Astrocyte (in vitro differentiated cells and primary cell): ENCODE measurements at regions not wholly inside any gene's neighbourhood (a gene's known extent, or its start where the extent isn't known, plus 50 kb on each side); places are given as distances from the start of the nearest gene placed in this dataset.

Source experiments
- DNase-seq: peaks from one replicate; pipeline ENCODE4 v3.0.0-alpha.2; 2010; ENCODE audit warnings: low read depth
- FAIRE-seq: peaks from 2 replicates; lab custom pipeline; 2011; peaks lifted over from hg19 to GRCh38; lab: Jason Lieb, UNC
- H2AFZ ChIP-seq: 2 replicates; pipeline ENCODE4 v1.6.0; 2012; ENCODE audit warnings: low read depth, low read length, inconsistent platforms
- H3K27ac ChIP-seq: 2 replicates; pipeline ENCODE4 v1.5.1; 2011; ENCODE audit warnings: low read depth, low read length, inconsistent platforms
- H3K27me3 ChIP-seq: 2 replicates; pipeline ENCODE4 v1.6.0; 2011; ENCODE audit warnings: low read length, inconsistent platforms; ENCODE audit not compliant: insufficient read depth
- H3K36me3 ChIP-seq: 2 replicates; pipeline ENCODE4 v1.5.1; 2011; ENCODE audit warnings: low read length, inconsistent platforms; ENCODE audit not compliant: insufficient read depth
- H3K4me1 ChIP-seq: 2 replicates; pipeline ENCODE4 v1.5.1; 2011; ENCODE audit warnings: low read length, inconsistent platforms; ENCODE audit not compliant: insufficient read depth
- H3K4me2 ChIP-seq: 2 replicates; pipeline ENCODE4 v1.6.0; 2012; ENCODE audit warnings: low read length, inconsistent platforms
- H3K4me3 ChIP-seq: 2 replicates; pipeline ENCODE4 v1.5.1; 2011; ENCODE audit warnings: low read depth, mild to moderate bottlenecking, low read length, inconsistent platforms; ENCODE audit not compliant: insufficient read depth
- H3K79me2 ChIP-seq: 2 replicates; pipeline ENCODE4 v1.6.0; 2012; ENCODE audit warnings: mild to moderate bottlenecking, low read length, inconsistent platforms; ENCODE audit not compliant: insufficient read depth
- H3K9ac ChIP-seq: 2 replicates; pipeline ENCODE4 v1.6.0; 2012; ENCODE audit warnings: mild to moderate bottlenecking, low read length, inconsistent platforms
- H3K9me3 ChIP-seq: 2 replicates; pipeline ENCODE4 v1.5.1; 2012; ENCODE audit warnings: low read depth, mild to moderate bottlenecking, low read length, inconsistent platforms; ENCODE audit not compliant: insufficient read depth
- H4K20me1 ChIP-seq: 2 replicates; pipeline ENCODE4 v1.6.0; 2012; ENCODE audit warnings: low read length, inconsistent platforms; ENCODE audit not compliant: insufficient read depth
- H3K27ac Mint-ChIP-seq: one replicate; pipeline ENCODE4 v1.8.0; 2021; ENCODE audit warnings: mild to moderate bottlenecking, mixed read lengths; ENCODE audit not compliant: unreplicated experiment
- H3K27me3 Mint-ChIP-seq: one replicate; pipeline ENCODE4 v1.8.0; 2021; ENCODE audit warnings: low read depth, mixed read lengths; ENCODE audit not compliant: unreplicated experiment
- H3K36me3 Mint-ChIP-seq: one replicate; pipeline ENCODE4 v1.8.0; 2021; ENCODE audit warnings: low read depth, mixed read lengths; ENCODE audit not compliant: unreplicated experiment
- H3K4me1 Mint-ChIP-seq: one replicate; pipeline ENCODE4 v1.8.0; 2021; ENCODE audit warnings: low read depth, mixed read lengths; ENCODE audit not compliant: unreplicated experiment
- H3K4me3 Mint-ChIP-seq: one replicate; pipeline ENCODE4 v1.8.0; 2021; ENCODE audit warnings: mild to moderate bottlenecking, moderate library complexity, mixed read lengths; ENCODE audit not compliant: unreplicated experiment
- H3K9me3 Mint-ChIP-seq: one replicate; pipeline ENCODE4 v1.8.0; 2021; ENCODE audit warnings: mild to moderate bottlenecking, mixed read lengths; ENCODE audit not compliant: unreplicated experiment
- EZH2 ChIP-seq: IDR thresholded peaks from 2 replicates; pipeline ENCODE4 v1.6.1; 2012; ENCODE audit warnings: mild to moderate bottlenecking, low read length, inconsistent platforms; ENCODE audit not compliant: insufficient read depth
- TF ChIP-seq, protein P1 (sequence below): IDR thresholded peaks from 2 replicates; pipeline ENCODE4 v1.5.1; 2011; ENCODE audit warnings: low read depth, mild to moderate bottlenecking, inconsistent platforms, low read length, moderate library complexity; ENCODE audit not compliant: insufficient read depth

GRCh38 chr4:154984616-154985015, 203.5 kb downstream of the RBM46 start:
- Histone ChIP-seq H3K79me2 (no peaks in the 10 kb centered on the region), H2AFZ (no peak overlapping the region), H4K20me1 (no peaks in the 10 kb centered on the region), H3K27ac (no peak overlapping the region), H3K9me3 (no peaks in the 10 kb centered on the region), H3K36me3 (no peaks in the 10 kb centered on the region), H3K4me1 (no peaks in the 10 kb centered on the region), H3K27me3 (no peaks in the 10 kb centered on the region), H3K4me3 (no peak overlapping the region), H3K9ac (no peak overlapping the region), H3K4me2 (no peak overlapping the region)
- Mint-ChIP-seq H3K27ac (no peak overlapping the region), H3K9me3 (no peaks in the 10 kb centered on the region), H3K4me3 (no peak overlapping the region), H3K27me3 (no peaks in the 10 kb centered on the region), H3K4me1 (no peaks in the 10 kb centered on the region), H3K36me3 (no peaks in the 10 kb centered on the region)
- TF ChIP-seq, protein P1, sequence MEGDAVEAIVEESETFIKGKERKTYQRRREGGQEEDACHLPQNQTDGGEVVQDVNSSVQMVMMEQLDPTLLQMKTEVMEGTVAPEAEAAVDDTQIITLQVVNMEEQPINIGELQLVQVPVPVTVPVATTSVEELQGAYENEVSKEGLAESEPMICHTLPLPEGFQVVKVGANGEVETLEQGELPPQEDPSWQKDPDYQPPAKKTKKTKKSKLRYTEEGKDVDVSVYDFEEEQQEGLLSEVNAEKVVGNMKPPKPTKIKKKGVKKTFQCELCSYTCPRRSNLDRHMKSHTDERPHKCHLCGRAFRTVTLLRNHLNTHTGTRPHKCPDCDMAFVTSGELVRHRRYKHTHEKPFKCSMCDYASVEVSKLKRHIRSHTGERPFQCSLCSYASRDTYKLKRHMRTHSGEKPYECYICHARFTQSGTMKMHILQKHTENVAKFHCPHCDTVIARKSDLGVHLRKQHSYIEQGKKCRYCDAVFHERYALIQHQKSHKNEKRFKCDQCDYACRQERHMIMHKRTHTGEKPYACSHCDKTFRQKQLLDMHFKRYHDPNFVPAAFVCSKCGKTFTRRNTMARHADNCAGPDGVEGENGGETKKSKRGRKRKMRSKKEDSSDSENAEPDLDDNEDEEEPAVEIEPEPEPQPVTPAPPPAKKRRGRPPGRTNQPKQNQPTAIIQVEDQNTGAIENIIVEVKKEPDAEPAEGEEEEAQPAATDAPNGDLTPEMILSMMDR: no peak
- TF ChIP-seq EZH2: no peak
- no peak for DNase-seq
- FAIRE-seq: no peak

DNA sequence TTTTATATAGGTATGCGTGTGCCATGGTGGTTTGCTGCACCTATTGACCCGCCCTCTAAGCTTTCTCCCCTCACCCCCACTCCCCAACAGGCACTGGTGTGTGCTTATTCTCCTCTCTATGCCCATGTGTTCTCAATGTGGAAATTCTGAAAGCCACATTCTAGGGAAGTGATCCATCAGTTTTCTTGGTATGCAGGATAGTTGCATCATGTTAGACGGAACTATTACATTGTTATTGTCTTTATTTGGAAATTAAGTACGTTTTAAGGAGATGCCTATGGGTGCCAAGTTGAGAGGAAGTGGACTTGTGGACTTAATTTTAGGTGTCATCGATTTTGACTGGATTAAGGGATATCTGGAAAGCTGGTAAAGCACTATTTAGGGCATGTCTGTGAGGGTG, 204.6 kb downstream of the RBM46 start:
- Mint-ChIP-seq H3K9me3 (no peaks in the 10 kb centered on the region), H3K27ac (no peak overlapping the region), H3K27me3 (no peaks in the 10 kb centered on the region), H3K4me3 (no peak overlapping the region), H3K4me1 (no peaks in the 10 kb centered on the region), H3K36me3 (no peaks in the 10 kb centered on the region)
- FAIRE-seq: no peak
- Histone ChIP-seq H3K4me1 (no peaks in the 10 kb centered on the region), H3K27me3 (no peaks in the 10 kb centered on the region), H3K4me2 (no peak overlapping the region), H3K79me2 (no peaks in the 10 kb centered on the region), H2AFZ (no peak overlapping the region), H4K20me1 (no peaks in the 10 kb centered on the region), H3K4me3 (no peak overlapping the region), H3K27ac (no peak overlapping the region), H3K9ac (no peak overlapping the region), H3K9me3 (no peaks in the 10 kb centered on the region), H3K36me3 (no peaks in the 10 kb centered on the region)
- DNase-seq: no peak
- TF ChIP-seq, protein P1: no peak
- no peak for TF ChIP-seq EZH2

DNA sequence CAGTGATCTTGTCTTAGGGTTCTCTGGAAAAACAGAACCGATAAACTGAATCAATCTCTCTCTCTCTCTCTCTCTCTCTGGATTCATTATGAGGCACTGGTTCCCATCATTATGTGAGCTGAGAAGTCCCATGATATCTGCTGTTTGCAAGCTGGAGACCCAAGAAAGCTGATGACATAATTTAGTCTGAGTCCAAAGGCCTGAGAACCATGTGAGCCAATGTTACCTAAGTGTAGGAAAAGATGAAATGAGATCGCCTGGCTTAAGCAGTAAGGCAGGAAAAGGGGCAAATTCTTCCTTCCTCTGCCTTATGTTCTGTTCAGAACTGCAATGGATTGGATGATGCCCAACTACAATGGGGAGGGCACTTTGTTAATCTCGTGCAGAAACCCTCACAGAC, 207.4 kb downstream of the RBM46 start:
- FAIRE-seq: no peak
- H3K4me1 ChIP-seq: no peaks in the 10 kb centered on the region
- no peak overlapping the region for H3K27ac Mint-ChIP-seq
- H3K4me1 Mint-ChIP-seq: no peaks in the 10 kb centered on the region
- H3K36me3 ChIP-seq: no peaks in the 10 kb centered on the region
- no peaks in the 10 kb centered on the region for H3K27me3 Mint-ChIP-seq
- no peak overlapping the region for H2AFZ ChIP-seq
- H4K20me1 ChIP-seq: no peaks in the 10 kb centered on the region
- H3K4me2 ChIP-seq: no peak overlapping the region
- H3K9me3 Mint-ChIP-seq: no peaks in the 10 kb centered on the region
- H3K79me2 ChIP-seq: no peaks in the 10 kb centered on the region
- H3K27me3 ChIP-seq: no peaks in the 10 kb centered on the region
- no peak overlapping the region for H3K9ac ChIP-seq
- TF ChIP-seq, protein P1: no peak
- TF ChIP-seq EZH2: no peak
- no peak overlapping the region for H3K27ac ChIP-seq
- H3K9me3 ChIP-seq: no peaks in the 10 kb centered on the region
- DNase-seq: no peak
- no peak overlapping the region for H3K4me3 ChIP-seq
- H3K4me3 Mint-ChIP-seq: no peak overlapping the region
- no peaks in the 10 kb centered on the region for H3K36me3 Mint-ChIP-seq
